NCI-H1105 treated with DMSO at 0.1 percent for 48 hours (cell line): ENCODE measurements at regions not wholly inside any gene's neighbourhood (a gene's known extent, or its start where the extent isn't known, plus 50 kb on each side); places are given as distances from the start of the nearest gene placed in this dataset.

Experiments
- DNase-seq: peaks from one replicate; lab custom pipeline; 2025; lab: John Stamatoyannopoulos, UW

- DNase-seq: no peak
Measured at GRCh38 chr11:114876234-114876633, 197.9 kb downstream of the NXPE2 start.

DNA sequence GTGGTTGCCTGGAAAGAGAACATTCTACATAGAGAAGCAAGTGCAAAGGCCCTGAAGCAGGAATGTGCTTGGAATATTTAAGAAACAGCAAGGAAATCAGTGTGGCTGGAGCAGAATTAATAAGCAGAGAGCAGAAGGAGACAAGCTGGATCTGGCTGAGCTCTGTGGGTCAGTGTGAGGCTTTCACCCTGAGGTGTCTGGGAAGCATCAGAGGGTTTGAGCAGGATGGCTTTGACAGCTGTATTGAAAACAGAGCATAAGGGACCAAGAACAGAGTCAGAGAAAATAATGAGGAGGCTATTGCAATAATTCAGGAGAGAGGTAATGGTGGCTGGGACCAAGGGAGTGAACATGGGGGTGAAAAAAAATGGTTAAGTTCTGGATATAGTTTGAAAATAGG is 199.6 kb downstream of the NXPE2 start:
- no peak for DNase-seq

- DNase-seq: no peak
Measured at GRCh38 chr11:114880442-114880841, 202.1 kb downstream of the NXPE2 start.

DNA sequence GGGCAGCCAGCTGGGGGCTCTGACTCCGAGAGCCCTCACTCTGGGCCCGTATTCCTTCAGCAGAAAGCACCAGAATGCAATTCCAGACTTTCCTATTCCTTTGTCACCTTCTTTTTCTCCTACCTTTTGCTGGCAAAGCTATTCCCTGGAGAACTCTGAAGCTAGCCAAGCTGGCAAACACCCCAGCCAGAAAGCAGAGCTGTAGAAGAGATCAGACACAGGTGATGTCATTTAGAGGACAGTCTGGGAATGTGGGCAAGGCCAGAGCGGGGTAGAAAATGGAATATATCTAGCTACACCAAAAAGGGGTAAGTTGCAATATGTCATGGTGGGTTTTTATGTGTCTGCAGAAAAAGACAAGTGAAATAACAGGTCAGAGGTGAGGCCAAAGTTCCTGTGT is 205.1 kb downstream of the NXPE2 start:
- no peak for DNase-seq

GRCh38 chr11:114886644-114887265 is 208.4 kb downstream of the NXPE2 start:
- no peak for DNase-seq

- DNase-seq: no peak
Measured at GRCh38 chr11:114889594-114890011, 211.3 kb downstream of the NXPE2 start.

- DNase-seq: no peak
Measured at GRCh38 chr11:114890038-114890437, 211.7 kb downstream of the NXPE2 start.

DNA sequence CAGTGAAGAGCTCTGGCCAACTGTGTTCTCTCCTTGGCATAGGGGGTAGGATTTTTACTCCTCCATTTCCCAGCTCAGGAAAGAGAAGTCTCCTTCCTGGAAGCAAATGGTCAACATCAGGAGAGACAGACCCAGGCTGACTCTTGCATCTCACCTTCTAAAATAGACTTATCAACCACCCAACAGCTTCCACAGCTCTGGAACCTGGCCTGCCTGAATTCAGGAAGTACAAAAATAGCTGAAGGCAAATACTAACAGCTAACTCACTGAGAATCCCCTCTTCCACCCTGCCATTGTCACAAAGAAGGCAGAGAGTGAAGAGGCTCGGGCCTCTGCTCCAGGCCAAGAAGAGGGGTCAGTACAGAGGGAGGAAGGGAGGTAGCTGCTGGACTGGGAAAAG is 213.6 kb downstream of the NXPE2 start:
- no peak for DNase-seq

GRCh38 chr11:114892381-114893197 is 214.3 kb downstream of the NXPE2 start:
- DNase-seq: no peak

DNA sequence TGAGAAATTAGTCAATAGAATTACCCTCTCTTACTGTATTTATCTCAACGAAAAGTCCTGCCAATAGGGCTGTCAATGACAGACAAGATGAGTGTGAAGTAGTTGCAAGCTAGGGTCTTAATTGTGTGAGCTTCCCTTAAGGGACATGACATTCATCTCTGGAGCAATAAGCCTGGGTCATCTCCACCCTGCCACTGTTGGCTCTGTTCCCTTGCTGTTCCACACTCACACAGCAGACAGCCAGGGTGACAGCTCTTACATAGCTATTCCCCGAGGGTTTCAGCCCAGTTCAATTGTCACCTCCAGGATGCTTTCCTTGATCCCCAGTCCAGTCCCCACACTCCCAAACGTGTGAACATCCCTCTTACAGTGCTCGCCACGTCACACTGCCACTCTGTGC is 215.0 kb downstream of the NXPE2 start:
- no peak for DNase-seq

- no peak for DNase-seq
Measured at GRCh38 chr11:114896594-114896993, 218.3 kb downstream of the NXPE2 start.

- no peak for DNase-seq
Measured at GRCh38 chr11:114909866-114910265, 231.5 kb downstream of the NXPE2 start.

- no peak for DNase-seq
Measured at GRCh38 chr11:114912826-114913225, 234.5 kb downstream of the NXPE2 start.

DNA sequence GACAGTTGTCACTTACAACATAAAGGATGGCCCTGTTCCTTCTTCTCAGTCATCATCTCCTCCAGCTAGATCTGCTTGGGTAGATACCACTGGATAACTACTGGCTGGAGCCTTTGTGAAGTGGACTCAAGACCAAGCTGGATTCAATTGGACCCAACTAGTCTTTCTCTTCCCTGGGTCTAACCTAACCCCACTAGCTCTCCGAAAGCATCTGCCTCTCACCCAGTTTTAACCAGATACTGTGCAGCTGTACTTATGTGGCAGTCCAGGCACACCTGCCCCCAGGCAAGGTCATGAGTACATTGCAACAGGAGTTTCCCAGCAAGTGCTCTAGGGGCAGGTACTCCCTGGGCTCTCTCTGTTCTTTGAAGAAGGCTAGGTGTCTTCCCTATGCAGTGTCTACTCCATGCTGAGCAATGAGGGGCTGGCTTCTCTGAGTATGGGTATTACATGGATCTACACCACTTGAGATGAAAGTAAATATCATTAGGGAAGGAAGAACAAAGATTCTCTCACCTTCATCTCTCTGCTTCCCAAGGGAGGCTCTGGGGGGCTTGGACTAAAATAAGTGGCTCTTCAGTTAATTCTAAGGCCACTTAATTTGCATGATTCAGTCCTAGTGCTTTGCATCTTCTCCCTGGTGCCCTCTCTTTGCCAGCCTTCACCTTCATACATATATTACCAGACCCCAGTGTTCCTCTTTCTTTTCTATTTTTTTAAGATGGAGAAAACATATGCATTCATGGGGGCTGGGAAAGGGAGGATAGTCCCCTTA is 236.1 kb downstream of the NXPE2 start:
- no peak for DNase-seq

DNA sequence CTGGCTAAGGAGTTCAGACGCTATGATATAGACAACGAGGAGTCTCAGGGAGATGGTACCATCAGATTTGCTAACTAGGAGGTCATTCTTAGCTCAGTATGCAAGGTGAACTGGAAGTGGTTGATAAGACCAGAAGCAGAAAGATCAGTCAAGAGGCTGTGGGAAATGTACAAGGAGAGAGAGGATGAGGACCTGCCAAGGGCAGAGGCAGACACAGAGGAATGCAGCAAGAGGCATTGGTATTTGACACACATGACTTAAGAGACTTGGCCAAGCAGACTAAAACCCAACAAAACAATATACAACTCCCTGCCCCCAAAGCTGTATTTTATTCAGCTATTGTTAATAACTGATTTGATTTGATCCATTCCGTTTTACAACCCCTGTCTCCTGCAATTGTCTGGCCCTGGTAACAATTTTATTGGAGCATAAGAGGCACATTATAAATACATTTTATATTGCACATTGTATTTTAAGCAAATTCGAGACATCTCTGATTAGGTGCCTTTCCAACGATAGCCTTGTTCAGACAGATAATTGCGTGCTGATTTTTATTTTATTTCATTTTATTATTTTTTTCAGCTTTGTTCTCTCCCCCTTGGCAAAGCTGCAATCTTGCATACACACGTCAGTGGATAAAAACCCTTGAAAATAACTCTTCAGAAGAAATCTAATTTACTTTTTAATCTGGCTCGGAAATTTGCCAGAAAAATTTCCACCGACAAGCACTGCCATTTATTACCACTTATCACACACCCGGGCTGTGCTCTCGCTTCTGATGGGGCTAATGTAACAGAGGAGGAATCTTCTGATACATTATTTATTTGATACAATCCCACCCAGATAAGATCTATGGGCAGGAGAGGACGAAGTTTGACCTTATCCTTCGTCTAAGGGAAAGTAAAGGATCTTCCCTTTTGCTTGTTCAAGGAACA is 237.8 kb downstream of the NXPE2 start:
- no peak for DNase-seq

GRCh38 chr11:114918286-114918685 is 240.0 kb downstream of the NXPE2 start:
- DNase-seq: no peak

DNA sequence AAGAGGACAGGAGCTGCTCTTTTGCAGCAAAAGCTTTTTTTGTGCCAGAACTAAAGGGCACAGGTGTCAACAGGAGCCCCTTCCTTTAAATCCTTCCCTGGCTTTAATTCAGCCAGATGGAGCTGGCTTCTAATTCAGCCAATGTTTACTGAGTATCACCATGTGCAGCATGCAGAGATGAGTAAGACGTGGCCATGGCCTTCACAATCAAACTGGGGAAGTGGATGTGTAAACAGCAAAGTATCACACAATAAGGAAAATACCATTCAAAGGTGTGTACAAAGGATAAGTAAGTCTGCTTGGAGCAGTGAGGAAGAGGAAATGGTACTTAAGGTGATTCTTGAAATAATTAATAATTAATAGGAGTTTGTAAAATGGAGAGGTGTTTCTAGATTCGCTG is 243.4 kb downstream of the NXPE2 start:
- DNase-seq: no peak

DNA sequence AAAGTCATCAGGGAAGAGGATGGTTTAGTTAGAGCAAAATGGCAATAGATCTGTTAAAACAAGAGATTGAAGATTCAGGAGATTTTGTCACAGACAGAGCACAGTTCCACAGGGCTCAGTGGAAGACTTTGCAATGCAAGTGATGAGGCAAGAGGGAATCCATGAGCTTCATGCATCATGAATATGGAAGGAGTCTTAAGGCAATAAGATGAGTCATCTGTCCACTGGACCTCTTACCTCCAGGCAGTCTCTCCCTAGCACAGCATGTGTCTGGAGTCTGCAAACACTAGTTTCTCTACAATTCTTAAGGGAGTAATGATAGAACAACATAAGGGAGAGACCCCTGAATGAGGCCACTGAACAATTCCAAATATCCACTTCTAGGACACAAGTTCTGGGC is 245.7 kb downstream of the NXPE2 start:
- no peak for DNase-seq

- DNase-seq: no peak
Measured at GRCh38 chr11:114925591-114925990, 247.3 kb downstream of the NXPE2 start.

- no peak for DNase-seq
Measured at GRCh38 chr11:114928260-114928870, 250.0 kb downstream of the NXPE2 start.

DNA sequence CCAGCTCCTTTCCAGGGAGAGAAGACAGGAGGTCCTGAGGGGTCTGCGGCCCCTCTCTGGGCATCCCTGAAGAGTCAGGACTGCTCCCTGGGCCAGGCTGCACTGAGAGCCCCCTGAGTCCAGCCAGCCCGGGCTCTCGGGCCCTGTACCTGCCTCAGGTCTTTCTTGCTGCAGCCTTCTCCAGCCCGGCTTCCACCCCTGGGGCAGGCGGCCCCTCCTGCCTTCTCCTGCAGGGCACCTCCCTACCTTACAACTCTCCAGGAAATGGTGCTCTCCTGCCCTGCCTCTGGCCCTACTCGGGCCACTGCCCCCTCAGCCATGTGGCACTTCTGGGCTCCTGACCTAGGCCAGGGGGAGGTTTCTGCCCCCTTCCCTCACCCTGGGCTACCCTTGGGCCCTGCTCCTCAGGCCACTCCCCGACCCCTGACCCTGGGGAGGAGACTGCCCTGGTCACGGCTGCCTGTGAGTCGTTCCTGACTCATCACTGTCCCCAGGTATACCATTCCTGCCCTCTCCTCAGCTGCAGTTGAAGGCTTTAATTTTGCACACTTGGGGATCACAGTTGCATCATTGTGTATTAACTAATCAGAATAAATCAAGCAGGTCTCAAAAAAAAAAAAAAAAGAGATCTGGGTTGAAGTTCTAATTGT is 251.1 kb downstream of the NXPE2 start:
- DNase-seq: no peak
